Transverse colon (tissue), 4 donors: ENCODE measurements at regions not wholly inside any gene's neighbourhood (a gene's known extent, or its start where the extent isn't known, plus 50 kb on each side); places are given as distances from the start of the nearest gene placed in this dataset.

Experiments used
- DNase-seq: peaks from one replicate; pipeline ENCODE4 v3.0.0-alpha.2; 2019
- H3K27ac ChIP-seq, 4 donors: fragments of 200-600 bp; sonication (generic); 2 replicates each; pipeline ENCODE4 v1.5.1; 2016 to 2018; ENCODE audit warnings: inconsistent platforms in 4 of 4
- H3K27me3 ChIP-seq: fragments of 200-600 bp; sonication (generic); 2 replicates; pipeline ENCODE4 v1.5.1; 2017; ENCODE audit warnings: inconsistent platforms
- H3K36me3 ChIP-seq, 4 donors: fragments of 200-600 bp; sonication (generic); 2 replicates each; pipeline ENCODE4 v1.5.1; 2017 to 2019; ENCODE audit warnings: inconsistent platforms in 4 of 4
- H3K4me1 ChIP-seq, 4 donors: fragments of 200-600 bp; sonication (generic); 2 replicates each; pipeline ENCODE4 v1.5.1; 2017 to 2020; ENCODE audit warnings: inconsistent platforms in 4 of 4
- H3K4me3 ChIP-seq, 4 donors: fragments of 200-600 bp; sonication (generic); 1 replicate in 1 of 4; 2 replicates in 3 of 4; pipeline versions ENCODE4 v1.5.1 to v1.6.1; 2017 to 2019; ENCODE audit warnings: inconsistent platforms in 4 of 4
- H3K9me3 ChIP-seq, 2 donors: fragments of 200-600 bp; sonication (generic); 2 replicates each; pipeline ENCODE4 v1.5.1; 2017 to 2019; ENCODE audit warnings: inconsistent platforms in 2 of 2
- CTCF ChIP-seq, 5 experiments: fragments of 200-600 bp in 3 of 5; fragments of 450-650 bp in 2 of 5; sonication (generic) in 3 of 5; IDR thresholded peaks; 1 replicate in 2 of 5; 2 replicates in 3 of 5; pipeline ENCODE4 v1.5.1; 2016 to 2017; ENCODE audit warnings: antibody characterized with exemption in 5 of 5, inconsistent platforms in 3 of 5, mild to moderate bottlenecking in 2 of 5, moderate library complexity in 1 of 5
- EP300 ChIP-seq: sonication (generic); formaldehyde crosslinking; IDR thresholded peaks from one replicate; pipeline ENCODE4 v1.6.1; 2017; ENCODE audit warnings: antibody characterized with exemption, low read depth
- POLR2A ChIP-seq: fragments of 450-650 bp; IDR thresholded peaks from one replicate; pipeline ENCODE4 v1.6.1; 2016; ENCODE audit warnings: antibody characterized with exemption, mild to moderate bottlenecking, moderate library complexity
- POLR2AphosphoS5 ChIP-seq, 3 donors: sonication (generic); formaldehyde crosslinking; IDR thresholded peaks; one replicate each; pipeline ENCODE4 v1.6.1; 2016; ENCODE audit warnings: antibody characterized with exemption in 3 of 3
- WGBS, 2 donors: methylation state at CpG; one replicate each; pipeline ENCODE4 v1.1.5; 2018; ENCODE audit warnings: low coverage in 1 of 2; 5-methylcytosine and 5-hydroxymethylcytosine counted together
- in situ Hi-C, 4 donors: fragments of 200-750 bp; cut with MboI; loops; one replicate each; pipeline versions ENCODE4 v1.15.0 to v1.15.1; 2017; ENCODE audit warnings: low sequenced_read_pairs in 3 of 4, low pct_ligation_motif_present in 1 of 4, low pct_unique_long_range_greater_than_20kb in 1 of 4
- intact Hi-C: fragments of 100-400 bp; cut with DNase I; formaldehyde crosslinking; loops from one replicate; pipeline ENCODE4 v1.15.1; 2023; ENCODE audit warnings: low total_unique reads

- DNase-seq = no peak
- intact Hi-C loops = no loop called here
Measured at GRCh38 chr21:35926003-35926740, 134.2 kb downstream of the SETD4 start.

GRCh38 chr21:35925497-35925896, 134.8 kb downstream of the SETD4 start:
- in situ Hi-C loops = loop anchor here in 2 of 4 donors (25.0 kb wide), 1 partner anchor 1038 kb away; no protein-coding TSS in a partner anchor
- Histone ChIP-seq H3K4me3 (no peak overlapping the region), H3K4me1 (peaks cover 0 to 2% (median under 1%) of the 10 kb centered on the region in 4 donors), H3K9me3 (no peaks in the 10 kb centered on the region), H3K27ac (peak overlapping the region in 1 of 4 donors; percentile 12), H3K27me3 (no peaks in the 10 kb centered on the region), H3K36me3 (no peaks in the 10 kb centered on the region)
- DNase-seq = no peak
- TF ChIP-seq POLR2AphosphoS5 (IDR thresholded peaks at IDR 0.05) (no peak), EP300 (no peak), CTCF (IDR thresholded peaks at IDR 0.05) (no peak), POLR2A (no peak)
- intact Hi-C loops = no loop called here
- WGBS, 2 donors = 47 to 63% methylated on average over 3 to 6 of the region's 6 CpGs

More at GRCh38 chr21:35926003-35926740, 134.2 kb downstream of the SETD4 start:
- Histone ChIP-seq H3K9me3 (no peaks in the 10 kb centered on the region), H3K36me3 (no peaks in the 10 kb centered on the region), H3K27me3 (no peaks in the 10 kb centered on the region), H3K27ac (no peak overlapping the region), H3K4me3 (no peak overlapping the region), H3K4me1 (peaks cover 0 to 2% (median 0%) of the 10 kb centered on the region in 4 donors)
- whole genome bisulfite sequencing, 2 donors = 50 to 63% methylated on average over 1 to 3 of the region's 3 CpGs
- no peak for TF ChIP-seq CTCF (IDR thresholded peaks at IDR 0.05)
- TF ChIP-seq POLR2AphosphoS5 (IDR thresholded peaks at IDR 0.05) = no peak
- TF ChIP-seq EP300 = no peak
- no peak for TF ChIP-seq POLR2A
- in situ Hi-C loops = loop anchor here in 2 of 4 donors (25.0 kb wide), 1 partner anchor 1039 kb away; no protein-coding TSS in a partner anchor

GRCh38 chr21:35924714-35925301, 135.5 kb downstream of the SETD4 start:
- no peak for DNase-seq
- Histone ChIP-seq H3K4me3 (no peak overlapping the region), H3K27me3 (no peaks in the 10 kb centered on the region), H3K27ac (peak overlapping the region in 2 of 4 donors; percentile 3 to 12), H3K4me1 (peaks cover 0 to 9% (median 2%) of the 10 kb centered on the region in 4 donors), H3K9me3 (no peaks in the 10 kb centered on the region), H3K36me3 (no peaks in the 10 kb centered on the region)
- intact Hi-C loops (no loop called here), in situ Hi-C loops (loop anchor here in 2 of 4 donors (25.0 kb wide), 1 partner anchor 1038 kb away; no protein-coding TSS in a partner anchor)
- TF ChIP-seq CTCF (IDR thresholded peaks at IDR 0.05) = no peak
- TF ChIP-seq POLR2A = no peak
- no peak for TF ChIP-seq EP300
- TF ChIP-seq POLR2AphosphoS5 (IDR thresholded peaks at IDR 0.05) = peak in 2 of 3 donors; percentile 41 to 46
- 66 to 72% methylated on average over 5 to 6 of the region's 6 CpGs for WGBS, 2 donors

GRCh38 chr21:35923971-35924370, 136.4 kb downstream of the SETD4 start:
- TF ChIP-seq CTCF (IDR thresholded peaks at IDR 0.05) (no peak), POLR2AphosphoS5 (IDR thresholded peaks at IDR 0.05) (no peak), EP300 (no peak), POLR2A (no peak)
- Histone ChIP-seq H3K9me3 (no peaks in the 10 kb centered on the region), H3K4me1 (peaks cover 0 to 11% (median 2%) of the 10 kb centered on the region in 4 donors), H3K4me3 (no peak overlapping the region), H3K36me3 (no peaks in the 10 kb centered on the region), H3K27me3 (no peaks in the 10 kb centered on the region), H3K27ac (no peak overlapping the region)
- 60 to 78% methylated on average over 1 to 5 of the region's 5 CpGs for WGBS, 2 donors
- intact Hi-C loops = no loop called here
- no peak for DNase-seq
- in situ Hi-C loops = no loop called here
